ENCODE measurements at regions not wholly inside any gene's neighbourhood (a gene's known extent, or its start where the extent isn't known, plus 50 kb on each side); places are given as distances from the start of the nearest gene placed in this dataset.

GRCh38 chr12:18797604-18798003 lies 59.7 kb downstream of the CAPZA3 start:
- FAIRE-seq (no peak), DNase-seq (ENCODE audit: extremely low read depth in 1 of 4, low spot score in 3 of 4) (no peak), ATAC-seq (no peak)
- intact Hi-C loops (cut with micrococcal nuclease) (no loop called here), in situ Hi-C loops (cut with MboI) (no loop called here)
- no peak overlapping the region for H3K4me2 ChIP-seq (ENCODE audit: insufficient read depth, low read length)
- BruUV-seq (replicated peaks) = no TSS peak
- no peak for TF ChIP-seq CBX1 (IDR thresholded peaks at IDR 0.05; ENCODE audit: low read depth)
- TF ChIP-seq RAD51 (IDR thresholded peaks at IDR 0.05; ENCODE audit: borderline replicate concordance, low read depth) = peak; percentile 33; the same call in 1 of the 2 replicates
- no peak for TF ChIP-seq ZNF140 (CRISPR knock-in tag; IDR thresholded peaks at IDR 0.05)
- no peak for TF ChIP-seq DIDO1 (tag; IDR thresholded peaks at IDR 0.05; ENCODE audit: low read depth)
- peak; percentile 62 for TF ChIP-seq USF2 (CRISPR knock-in tag; IDR thresholded peaks at IDR 0.05)
- no peak for TF ChIP-seq PREB (CRISPR knock-in tag; IDR thresholded peaks at IDR 0.05)
- TF ChIP-seq SFPQ (IDR thresholded peaks at IDR 0.05; ENCODE audit: low read depth, low read length) = no peak
- peak; percentile 27; the same call in 1 of the 2 replicates for TF ChIP-seq TFE3 (CRISPR knock-in tag; IDR thresholded peaks at IDR 0.05)
- peak; percentile 36; the same call in 1 of the 2 replicates for TF ChIP-seq USF1 (CRISPR knock-in tag; IDR thresholded peaks at IDR 0.05)
- no peak for TF ChIP-seq ELF2 (CRISPR knock-in tag; IDR thresholded peaks at IDR 0.05)
- TF ChIP-seq GATAD2B (IDR thresholded peaks at IDR 0.05; ENCODE audit: borderline replicate concordance) = no peak
- no peaks in the 10 kb centered on the region for H3K9me3 ChIP-seq (replicated peaks; ENCODE audit: control insufficient read depth, insufficient read depth, low read depth, low read length)
- H3K4me3 ChIP-seq = no peak overlapping the region
- no peaks in the 10 kb centered on the region for H3K27me3 ChIP-seq (ENCODE audit: control insufficient read depth in 2 of 2, insufficient read depth in 2 of 2, low read length in 2 of 2)
- WGBS (ENCODE audit: insufficient coverage, low coverage, missing lambda C conversion rate) = 31% methylated on average over 2 of the region's 2 CpGs
- no peaks in the 10 kb centered on the region for H4K20me1 ChIP-seq (replicated peaks; ENCODE audit: control insufficient read depth, insufficient read depth, low read length)
- no peaks in the 10 kb centered on the region for H3K4me1 ChIP-seq (replicated peaks in 1 of 2; ENCODE audit: control insufficient read depth in 2 of 2, insufficient read depth in 2 of 2, low read length in 2 of 2)
- H3K9me1 ChIP-seq (ENCODE audit: control insufficient read depth, insufficient read depth, low read length) = no peaks in the 10 kb centered on the region
- no peak overlapping the region for H3K9ac ChIP-seq (ENCODE audit: insufficient read depth in 1 of 2, low read depth in 2 of 2, low read length in 2 of 2)
- H2AFZ ChIP-seq (ENCODE audit: low read depth, low read length) = peak overlapping the region; percentile 0; the same call in 1 of the 2 replicates
- no peak overlapping the region for H3K27ac ChIP-seq (ENCODE audit: extremely low read depth, low read depth, low read length)
- ChIA-PET CTCF (ENCODE audit: low intra/inter-chr PET ratio) (no interaction called here), POLR2A (no interaction called here)
- H3K79me2 ChIP-seq (ENCODE audit: control insufficient read depth, insufficient read depth, low read length) = no peaks in the 10 kb centered on the region
- no peaks in the 10 kb centered on the region for H3K36me3 ChIP-seq (ENCODE audit: control insufficient read depth, insufficient read depth, low read length)

All from K562 (cell line).